Keratinocyte (primary cell): ENCODE measurements at regions not wholly inside any gene's neighbourhood (a gene's known extent, or its start where the extent isn't known, plus 50 kb on each side); places are given as distances from the start of the nearest gene placed in this dataset.

Experiments used
- DNase-seq: peaks from one replicate; pipeline ENCODE4 v3.0.0-alpha.2; 2011; ENCODE audit warnings: low read depth, missing footprints, low spot score
- FAIRE-seq: peaks from 2 replicates; lab custom pipeline; 2011; peaks lifted over from hg19 to GRCh38; lab: Jason Lieb, UNC
- H2AFZ ChIP-seq: 2 replicates; pipeline ENCODE4 v1.6.0; 2012; ENCODE audit warnings: low read length, control low read depth, inconsistent platforms; ENCODE audit not compliant: control insufficient read depth
- H3K27ac ChIP-seq: 2 replicates; pipeline ENCODE4 v1.5.1; 2011; ENCODE audit warnings: low read length; ENCODE audit not compliant: control insufficient read depth, insufficient read depth
- H3K27me3 ChIP-seq: 3 replicates; pipeline ENCODE4 v1.6.0; 2011; ENCODE audit warnings: low read length; ENCODE audit not compliant: control insufficient read depth, insufficient read depth; ENCODE audit errors: extremely low read depth
- H3K36me3 ChIP-seq, 2 experiments: 2 replicates in 1 of 2; 3 replicates in 1 of 2; pipeline ENCODE4 v1.5.1; 2011; ENCODE audit warnings: low read length in 2 of 2, mild to moderate bottlenecking in 1 of 2; ENCODE audit not compliant: control insufficient read depth in 2 of 2, insufficient read depth in 2 of 2; ENCODE audit errors: extremely low read depth in 1 of 2
- H3K4me1 ChIP-seq: 3 replicates; pipeline ENCODE4 v1.5.1; 2011; ENCODE audit warnings: low read length; ENCODE audit not compliant: control insufficient read depth, insufficient read depth; ENCODE audit errors: extremely low read depth
- H3K4me2 ChIP-seq: 3 replicates; pipeline ENCODE4 v1.6.0; 2011; ENCODE audit warnings: low read depth, low read length; ENCODE audit not compliant: control insufficient read depth, insufficient read depth; ENCODE audit errors: extremely low read depth
- H3K4me3 ChIP-seq, 3 experiments: fragments of 200-600 bp in 1 of 3; sonication (generic) in 1 of 3; 2 replicates in 2 of 3; 3 replicates in 1 of 3; pipeline ENCODE4 v1.5.1; 2011 to 2016; ENCODE audit warnings: low read length in 3 of 3, mild to moderate bottlenecking in 3 of 3, control low read depth in 2 of 3, inconsistent platforms in 1 of 3, low read depth in 1 of 3, mixed read lengths in 1 of 3, mixed run types in 1 of 3, moderate library complexity in 1 of 3; ENCODE audit not compliant: control insufficient read depth in 2 of 3, insufficient read depth in 2 of 3; ENCODE audit errors: extremely low read depth in 1 of 3
- H3K79me2 ChIP-seq: 2 replicates; pipeline ENCODE4 v1.6.0; 2012; ENCODE audit warnings: low read length; ENCODE audit not compliant: control insufficient read depth, insufficient read depth
- H3K9ac ChIP-seq: 3 replicates; pipeline ENCODE4 v1.6.0; 2011; ENCODE audit warnings: low read length; ENCODE audit not compliant: control insufficient read depth, insufficient read depth; ENCODE audit errors: extremely low read depth
- H3K9me1 ChIP-seq: 3 replicates; pipeline ENCODE4 v1.6.0; 2011; ENCODE audit warnings: low read length; ENCODE audit not compliant: control insufficient read depth, insufficient read depth; ENCODE audit errors: extremely low read depth
- H3K9me3 ChIP-seq: 2 replicates; pipeline ENCODE4 v1.5.1; 2012; ENCODE audit warnings: low read depth, low read length; ENCODE audit not compliant: control insufficient read depth
- H4K20me1 ChIP-seq: 3 replicates; pipeline ENCODE4 v1.6.0; 2011; ENCODE audit warnings: low read length; ENCODE audit not compliant: control insufficient read depth, insufficient read depth; ENCODE audit errors: extremely low read depth
- CTCF ChIP-seq, 3 experiments: IDR thresholded peaks in 1 of 3; conservative IDR thresholded peaks in 1 of 3; optimal IDR thresholded peaks in 1 of 3; 2 replicates in 2 of 3; 3 replicates in 1 of 3; pipeline versions ENCODE3 to v1.5.1; 2011; ENCODE audit warnings: low read length in 3 of 3, mild to moderate bottlenecking in 3 of 3, moderate library complexity in 2 of 3, control low read depth in 1 of 3, inconsistent platforms in 1 of 3; ENCODE audit not compliant: insufficient read depth in 2 of 3; ENCODE audit errors: extremely low read depth in 1 of 3
- EZH2 ChIP-seq: IDR thresholded peaks from one replicate; pipeline ENCODE4 v1.6.1; 2012; ENCODE audit warnings: inconsistent platforms, mild to moderate bottlenecking, low read length, moderate library complexity
- dilution Hi-C: fragments of 300-500 bp; cut with MboI; formaldehyde crosslinking; loops from one replicate; pipeline ENCODE4 v1.7.0; 2020; ENCODE audit warnings: low sequenced_read_pairs; ENCODE audit not compliant: extremely low pct_ligation_motif_present

DNA sequence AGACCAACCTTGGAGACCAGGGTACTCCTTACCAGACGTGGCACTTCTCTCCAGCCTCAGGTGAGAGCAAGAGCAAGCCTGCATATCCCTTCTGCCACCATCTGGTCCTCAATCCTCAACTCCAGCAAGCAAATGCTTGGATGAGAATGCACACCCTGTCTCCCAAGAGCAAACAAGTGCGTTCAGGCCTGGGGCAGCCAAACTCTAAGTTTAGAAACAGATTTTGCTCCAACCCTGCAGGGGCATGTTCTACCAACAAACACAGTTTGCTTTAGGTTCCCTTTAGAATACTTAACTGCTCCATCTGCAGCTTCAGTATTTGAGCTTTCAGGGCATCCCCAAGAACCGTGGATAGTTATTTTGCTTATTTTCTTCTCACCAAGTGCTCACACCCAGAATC, 55.9 kb upstream of the FICD start:
- H3K79me2 ChIP-seq: no peaks in the 10 kb centered on the region
- H3K27ac ChIP-seq: no peak overlapping the region
- no peak for FAIRE-seq
- H3K4me2 ChIP-seq: no peak overlapping the region
- H4K20me1 ChIP-seq: no peaks in the 10 kb centered on the region
- no peak overlapping the region for H3K4me3 ChIP-seq
- no peaks in the 10 kb centered on the region for H3K4me1 ChIP-seq
- H3K9me1 ChIP-seq: no peaks in the 10 kb centered on the region
- no peak overlapping the region for H2AFZ ChIP-seq
- DNase-seq: no peak
- H3K36me3 ChIP-seq: no peaks in the 10 kb centered on the region
- dilution Hi-C loops: no loop called here
- TF ChIP-seq CTCF (optimal IDR thresholded peaks at IDR 0.05 in 1 of 3, IDR thresholded peaks at IDR 0.05 in 1 of 3, conservative IDR thresholded peaks at IDR 0.05 in 1 of 3; ENCODE audit: extremely low read depth in 1 of 3, insufficient read depth in 2 of 3, low read length in 3 of 3) (no peak), EZH2 (no peak)
- H3K27me3 ChIP-seq: no peaks in the 10 kb centered on the region
- H3K9ac ChIP-seq: no peak overlapping the region
- no peaks in the 10 kb centered on the region for H3K9me3 ChIP-seq

DNA sequence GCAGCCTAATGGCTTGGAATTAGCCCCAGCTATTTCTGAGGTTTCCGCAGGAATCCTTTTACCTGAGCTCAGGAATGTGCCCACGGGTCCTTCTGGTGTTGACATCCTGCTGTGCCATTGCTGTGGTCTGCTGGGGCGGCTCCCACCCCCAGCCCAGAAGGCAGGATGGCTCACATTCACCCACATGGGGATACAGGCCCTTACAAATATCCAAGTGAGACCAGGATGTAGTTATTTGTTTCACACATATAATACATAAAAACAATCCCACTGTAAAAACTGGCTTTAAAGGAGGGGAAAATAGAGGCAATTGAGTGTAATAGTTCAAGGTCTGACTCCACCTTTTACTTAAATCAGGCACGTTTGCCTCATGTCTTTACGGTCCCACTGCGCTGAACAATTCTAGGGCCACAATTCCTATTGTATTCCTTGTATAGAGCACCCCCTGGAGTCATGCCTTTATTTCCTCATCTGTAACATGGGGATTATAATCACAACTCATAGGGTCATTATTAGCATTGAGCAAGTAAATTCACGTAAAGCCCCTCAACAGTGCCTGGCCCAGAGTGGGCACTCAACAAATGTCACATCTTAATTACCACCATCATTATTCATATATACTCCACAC, 57.2 kb upstream of the FICD start:
- Histone ChIP-seq H3K4me1 (no peaks in the 10 kb centered on the region), H3K79me2 (no peaks in the 10 kb centered on the region), H3K9ac (no peak overlapping the region), H4K20me1 (peaks cover 3% of the 10 kb centered on the region), H3K9me3 (no peaks in the 10 kb centered on the region), H3K36me3 (no peaks in the 10 kb centered on the region), H3K9me1 (no peaks in the 10 kb centered on the region), H3K27me3 (no peaks in the 10 kb centered on the region), H3K4me2 (no peak overlapping the region), H3K27ac (no peak overlapping the region), H3K4me3 (no peak overlapping the region), H2AFZ (no peak overlapping the region)
- TF ChIP-seq EZH2 (no peak), CTCF (optimal IDR thresholded peaks at IDR 0.05 in 1 of 3, IDR thresholded peaks at IDR 0.05 in 1 of 3, conservative IDR thresholded peaks at IDR 0.05 in 1 of 3; ENCODE audit: extremely low read depth in 1 of 3, insufficient read depth in 2 of 3, low read length in 3 of 3) (no peak)
- FAIRE-seq: no peak
- no peak for DNase-seq
- dilution Hi-C loops: no loop called here
